ENCODE measurements at regions not wholly inside any gene's neighbourhood (a gene's known extent, or its start where the extent isn't known, plus 50 kb on each side); places are given as distances from the start of the nearest gene placed in this dataset.

- TF ChIP-seq CTCF (IDR thresholded peaks at IDR 0.05), result no peak
- no peak for TF ChIP-seq POLR2A (IDR thresholded peaks at IDR 0.05)
- TF ChIP-seq EP300 (IDR thresholded peaks at IDR 0.05), result no peak
Measured at GRCh38 chr2:53432936-53433335, 334.7 kb upstream of the CHAC2 start.
